Body of pancreas (tissue), 4 donors: ENCODE measurements at regions not wholly inside any gene's neighbourhood (a gene's known extent, or its start where the extent isn't known, plus 50 kb on each side); places are given as distances from the start of the nearest gene placed in this dataset.

ENCODE experiments used
- CTCF ChIP-seq, 7 experiments: fragments of 450-650 bp in 4 of 7; fragments of 200-600 bp in 3 of 7; sonication (generic) in 3 of 7; IDR thresholded peaks; one replicate each; pipeline ENCODE4 v1.5.1; 2016 to 2019; ENCODE audit warnings: antibody characterized with exemption in 7 of 7
- POLR2A ChIP-seq, 3 donors: fragments of 450-650 bp; IDR thresholded peaks; one replicate each; pipeline ENCODE4 v1.6.1; 2016; ENCODE audit warnings: antibody characterized with exemption in 3 of 3, mild to moderate bottlenecking in 2 of 3

- no peak for TF ChIP-seq POLR2A (IDR thresholded peaks at IDR 0.05)
- TF ChIP-seq CTCF (IDR thresholded peaks at IDR 0.05): no peak
These were observed 1140.2 kb downstream of the HACE1 start for GRCh38 chr6:103719545-103719944.
